GM06990 (cell line): ENCODE measurements at regions not wholly inside any gene's neighbourhood (a gene's known extent, or its start where the extent isn't known, plus 50 kb on each side); places are given as distances from the start of the nearest gene placed in this dataset.
"Not testable (repeated sequence)": the region's sequence is repeated elsewhere in the genome, so short reads cannot be mapped to it uniquely, and the experiment has no call there.

Experiments
- DNase-seq: peaks from one replicate; pipeline ENCODE4 v3.0.0-alpha.2; 2011; ENCODE audit not compliant: insufficient read length; ENCODE audit errors: extremely low read depth
- H3K27me3 ChIP-seq: replicated peaks from 2 replicates; pipeline ENCODE4 v1.6.0; 2011; ENCODE audit warnings: low read length; ENCODE audit not compliant: control insufficient read depth, insufficient read depth
- H3K36me3 ChIP-seq: 2 replicates; pipeline ENCODE4 v1.5.1; 2011; ENCODE audit warnings: low read length; ENCODE audit not compliant: control insufficient read depth, insufficient read depth
- H3K4me3 ChIP-seq: replicated peaks from 2 replicates; pipeline ENCODE4 v1.5.1; 2011; ENCODE audit warnings: low read depth, mild to moderate bottlenecking, control low read depth, low read length

DNA sequence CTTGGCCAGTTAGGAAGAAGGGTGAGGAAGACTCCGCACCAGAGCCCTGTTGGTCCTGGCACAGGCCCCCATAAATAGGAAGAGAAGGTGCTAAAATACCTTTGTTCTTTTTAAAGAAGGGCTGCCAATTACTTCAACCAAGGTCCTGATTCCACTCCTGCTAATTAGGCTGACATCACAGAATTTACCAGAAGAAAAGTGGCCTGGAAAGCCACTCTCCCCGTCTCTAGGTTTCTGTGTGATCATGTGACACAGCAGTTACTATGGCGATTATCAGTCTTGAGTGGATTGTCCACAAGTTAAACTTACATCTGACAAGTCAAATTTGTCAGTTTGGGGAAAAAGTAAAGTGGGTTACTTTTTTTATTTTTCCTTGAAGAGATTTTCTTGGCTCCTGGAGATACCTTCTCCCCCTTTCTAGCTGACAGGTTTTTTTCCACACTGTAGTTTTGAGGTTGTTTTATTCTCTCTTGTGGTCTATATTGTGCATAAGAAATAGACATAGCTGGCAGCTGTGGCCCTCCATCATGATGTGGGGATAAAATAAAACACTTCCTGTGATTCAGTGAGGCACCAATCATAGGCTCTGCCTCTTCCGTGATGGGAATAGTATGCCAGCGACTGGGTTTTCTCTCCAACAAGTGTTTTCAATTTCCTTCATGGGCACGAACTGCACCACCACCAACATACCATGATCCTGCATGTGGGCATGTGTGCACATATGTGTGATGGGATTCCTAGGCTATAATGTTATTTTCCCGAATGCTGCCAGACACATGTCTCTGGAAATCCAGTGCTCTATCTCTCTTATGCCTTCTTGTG, 181.9 kb downstream of the BCL2L11 start:
- H3K4me3 ChIP-seq, DNase-seq, H3K36me3 ChIP-seq, H3K27me3 ChIP-seq: not testable (repeated sequence)

DNA sequence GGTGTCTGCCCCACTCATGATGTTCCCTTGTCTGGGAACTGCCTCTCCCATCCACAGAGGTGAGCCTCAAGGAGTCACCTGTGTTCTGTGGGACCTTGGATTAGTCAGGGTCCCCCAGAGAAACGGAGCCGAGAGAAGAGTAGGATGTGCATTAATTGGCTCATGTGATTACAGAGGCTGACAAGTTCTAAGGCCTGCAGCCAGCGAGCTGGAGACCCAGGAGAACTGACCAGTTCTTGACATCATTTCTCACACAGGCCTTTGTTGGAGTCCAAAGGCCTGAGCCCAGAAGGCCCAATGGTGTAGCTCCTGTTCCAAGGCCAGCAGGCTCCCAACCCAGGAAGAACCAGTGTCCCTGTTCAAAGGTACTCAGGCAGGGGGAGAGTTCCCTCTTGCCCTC, 186.6 kb downstream of the BCL2L11 start:
- not testable (repeated sequence) for H3K4me3 ChIP-seq, DNase-seq, H3K27me3 ChIP-seq, H3K36me3 ChIP-seq

DNA sequence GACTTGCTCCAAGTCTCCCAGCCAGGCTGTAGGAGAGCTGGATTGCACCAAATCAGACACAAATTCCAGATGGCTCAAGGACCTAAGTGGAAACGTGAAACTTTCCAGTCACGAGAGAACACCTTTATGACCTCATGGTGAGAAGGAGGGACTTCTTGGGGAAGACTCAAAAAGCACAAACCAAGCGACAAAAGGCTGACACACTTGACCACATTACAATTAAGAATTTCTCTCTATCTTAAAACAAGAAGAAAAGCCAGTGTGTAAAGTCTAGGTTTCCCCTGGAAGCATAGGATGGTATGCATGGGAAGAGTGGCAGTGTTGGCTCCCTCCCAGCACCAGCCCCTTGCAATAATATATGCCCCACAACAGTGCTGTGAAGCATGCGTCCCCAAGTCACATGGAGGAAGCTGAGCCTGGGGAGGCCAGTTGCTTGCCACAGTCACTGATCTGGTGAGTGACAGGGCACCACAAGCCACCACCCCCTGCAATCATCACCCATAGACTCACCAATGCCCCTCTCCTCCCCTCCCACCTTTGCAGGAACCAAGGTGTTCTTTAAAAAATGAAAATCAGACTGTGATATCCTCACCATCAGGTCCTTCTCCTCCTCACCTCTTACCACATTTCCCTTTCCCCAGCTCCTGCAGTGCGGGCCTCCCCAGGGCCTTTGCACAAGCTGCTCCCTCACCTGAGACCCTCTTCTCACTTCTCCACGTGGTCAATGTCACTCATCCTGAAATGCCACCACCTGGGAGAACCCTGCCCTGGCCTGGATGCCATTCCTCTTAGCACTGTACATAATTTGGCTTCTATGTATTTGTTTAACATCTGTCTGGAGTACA, 188.7 kb downstream of the BCL2L11 start:
- H3K27me3 ChIP-seq, DNase-seq, H3K36me3 ChIP-seq, H3K4me3 ChIP-seq: not testable (repeated sequence)

DNA sequence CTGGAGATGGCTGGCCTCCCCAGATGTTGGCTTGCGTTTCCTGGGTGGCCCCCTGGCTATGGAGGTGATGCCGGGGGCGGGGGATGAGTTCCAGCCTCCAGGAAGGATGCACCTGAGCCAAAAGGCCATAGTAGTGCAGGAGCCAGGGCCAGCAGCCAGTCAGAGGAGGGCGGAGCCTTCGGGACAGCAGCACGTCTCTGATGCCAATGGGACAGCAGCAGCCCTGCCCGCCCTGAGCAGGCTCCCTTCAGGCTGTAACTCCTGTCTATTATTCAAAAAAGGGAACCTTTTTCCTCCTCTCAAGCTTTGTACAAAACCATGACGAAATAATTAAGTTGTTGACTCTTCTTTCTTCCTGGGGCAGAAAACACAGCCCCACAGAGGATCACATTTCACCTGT, 189.7 kb downstream of the BCL2L11 start:
- not testable (repeated sequence) for H3K36me3 ChIP-seq, H3K4me3 ChIP-seq, H3K27me3 ChIP-seq, DNase-seq

DNA sequence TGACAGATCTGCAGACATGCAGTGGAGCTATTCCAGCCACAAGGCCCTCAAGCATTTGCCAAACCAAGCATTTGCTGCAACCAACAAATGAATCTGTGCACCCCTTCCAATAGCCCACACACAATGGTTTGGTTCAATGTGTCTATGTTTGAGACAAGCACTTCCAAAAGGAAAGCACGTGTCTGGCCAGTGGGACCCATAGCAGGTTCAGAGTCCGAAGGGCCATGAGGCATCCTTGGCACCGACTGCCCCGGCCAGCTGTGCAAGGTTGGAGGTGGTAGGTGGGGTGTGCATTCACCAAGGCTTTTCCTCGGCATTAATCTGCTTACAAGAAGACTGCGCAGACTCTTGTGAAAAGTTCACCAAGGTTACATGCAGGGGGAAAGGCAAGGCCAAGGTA, 190.9 kb downstream of the BCL2L11 start:
- H3K36me3 ChIP-seq, DNase-seq, H3K4me3 ChIP-seq, H3K27me3 ChIP-seq: not testable (repeated sequence)

DNA sequence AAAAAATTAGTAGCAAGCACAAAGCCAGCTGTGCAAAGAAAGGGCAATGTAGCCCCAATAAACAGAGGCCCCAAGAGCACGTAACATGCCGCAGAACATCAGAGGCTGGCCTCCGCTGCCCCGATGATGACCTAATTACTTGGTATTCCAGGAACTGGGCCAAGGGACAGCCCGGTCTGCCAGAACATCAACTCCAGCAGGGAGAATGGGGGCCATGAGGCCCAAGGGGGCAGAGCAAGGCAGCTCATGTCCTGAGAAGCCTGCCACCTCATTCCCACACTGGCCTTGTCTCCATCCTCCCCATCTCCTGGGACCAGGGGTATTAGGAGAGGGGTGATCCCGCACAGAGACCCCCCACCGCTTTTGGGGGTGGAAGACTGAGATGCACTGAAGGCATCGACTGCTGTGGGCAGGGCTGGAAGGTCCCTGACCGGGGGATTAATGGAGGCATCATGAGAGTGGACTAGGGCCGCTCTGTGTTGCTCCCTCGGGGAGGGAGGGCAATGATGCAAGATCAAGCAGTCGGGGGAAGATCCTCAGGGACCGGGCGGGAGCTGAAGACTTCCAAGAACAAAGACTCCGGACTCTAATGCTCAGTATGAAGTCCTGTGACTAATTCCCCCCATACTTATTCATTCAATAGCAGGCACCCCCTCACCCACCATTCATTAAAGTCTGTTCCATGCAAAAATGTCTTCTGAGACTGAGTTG, 192.3 kb downstream of the BCL2L11 start:
- DNase-seq, H3K4me3 ChIP-seq, H3K27me3 ChIP-seq, H3K36me3 ChIP-seq: not testable (repeated sequence)

DNA sequence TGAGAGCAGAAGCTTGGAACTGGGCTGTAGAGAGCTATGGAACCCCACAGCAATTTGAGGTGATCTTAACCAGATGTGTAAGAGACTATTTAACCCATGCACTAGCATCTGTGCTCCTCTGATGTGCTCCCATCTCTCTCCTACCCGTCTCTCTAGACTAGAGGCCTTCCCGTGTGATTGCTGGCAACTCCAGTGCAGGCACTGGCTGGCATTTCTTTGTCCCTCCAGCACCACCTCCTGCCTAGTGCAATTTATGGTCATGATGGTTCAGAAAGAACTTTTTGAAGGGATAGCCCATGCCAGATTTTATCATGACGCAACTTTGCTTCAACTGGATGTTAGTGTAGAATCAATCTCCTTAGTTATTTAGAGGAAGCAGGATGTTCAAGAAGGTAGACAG, 193.0 kb downstream of the BCL2L11 start:
- H3K27me3 ChIP-seq, DNase-seq, H3K36me3 ChIP-seq, H3K4me3 ChIP-seq: not testable (repeated sequence)

DNA sequence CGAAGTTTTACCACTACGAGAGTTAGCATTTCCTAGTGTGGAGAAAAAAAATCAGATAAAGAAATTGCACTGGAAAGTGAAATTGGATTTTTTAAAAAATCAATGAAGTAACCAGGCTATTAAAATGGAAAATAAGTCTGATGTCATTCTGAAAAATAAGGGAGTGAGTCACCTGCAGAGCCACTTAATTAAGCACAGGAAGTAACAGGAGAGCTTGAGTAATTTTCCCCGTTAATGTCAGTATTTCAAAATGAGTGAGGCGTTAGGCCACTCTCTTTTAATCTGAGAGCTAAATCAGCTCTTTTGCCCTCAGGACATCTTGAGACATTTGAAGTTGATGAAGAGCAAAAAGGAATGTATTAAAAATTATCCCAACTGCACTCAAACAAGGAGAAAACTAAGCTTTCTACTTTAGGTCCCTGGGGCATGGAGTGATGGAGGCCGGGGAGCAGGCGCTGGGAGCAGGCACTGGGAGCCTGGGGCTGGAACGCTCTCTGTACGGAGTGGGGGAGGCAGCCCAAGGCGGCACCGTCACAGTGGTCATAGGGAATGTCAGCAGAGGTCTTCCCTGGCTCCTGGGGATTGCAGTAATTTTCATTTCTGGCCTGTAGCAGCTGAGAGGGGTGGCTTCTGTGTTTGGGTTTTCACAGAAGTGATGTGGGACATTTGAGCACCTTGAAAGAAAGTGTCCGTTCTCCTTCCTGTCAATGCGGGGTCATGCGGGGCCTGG, 194.6 kb downstream of the BCL2L11 start:
- not testable (repeated sequence) for DNase-seq, H3K4me3 ChIP-seq, H3K27me3 ChIP-seq, H3K36me3 ChIP-seq

DNA sequence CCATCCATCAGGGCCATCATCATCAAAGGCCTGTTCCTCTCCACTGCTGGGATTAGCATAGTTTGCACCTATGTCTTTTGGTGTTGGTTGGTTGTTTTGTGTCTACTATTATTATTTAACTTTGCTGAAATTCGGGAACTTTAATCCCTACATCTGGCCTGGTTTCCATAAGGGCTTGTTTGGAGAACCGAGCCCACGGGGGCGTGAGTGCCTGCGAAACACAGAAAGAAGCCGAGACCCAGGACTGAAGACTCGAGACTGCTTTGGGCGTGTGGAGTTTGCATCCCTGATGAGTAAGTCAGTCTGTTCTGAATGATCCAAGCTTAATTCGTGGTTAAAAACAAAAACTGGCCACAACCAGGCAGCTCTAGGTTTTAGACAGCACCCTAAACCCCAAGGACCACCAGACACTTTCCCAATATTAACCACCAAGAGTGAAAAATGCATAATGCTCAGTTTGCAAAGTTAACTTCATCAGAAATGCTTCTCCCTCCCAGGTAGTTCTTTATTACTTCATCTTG, 195.6 kb downstream of the BCL2L11 start:
- not testable (repeated sequence) for H3K36me3 ChIP-seq, H3K4me3 ChIP-seq, DNase-seq, H3K27me3 ChIP-seq

DNA sequence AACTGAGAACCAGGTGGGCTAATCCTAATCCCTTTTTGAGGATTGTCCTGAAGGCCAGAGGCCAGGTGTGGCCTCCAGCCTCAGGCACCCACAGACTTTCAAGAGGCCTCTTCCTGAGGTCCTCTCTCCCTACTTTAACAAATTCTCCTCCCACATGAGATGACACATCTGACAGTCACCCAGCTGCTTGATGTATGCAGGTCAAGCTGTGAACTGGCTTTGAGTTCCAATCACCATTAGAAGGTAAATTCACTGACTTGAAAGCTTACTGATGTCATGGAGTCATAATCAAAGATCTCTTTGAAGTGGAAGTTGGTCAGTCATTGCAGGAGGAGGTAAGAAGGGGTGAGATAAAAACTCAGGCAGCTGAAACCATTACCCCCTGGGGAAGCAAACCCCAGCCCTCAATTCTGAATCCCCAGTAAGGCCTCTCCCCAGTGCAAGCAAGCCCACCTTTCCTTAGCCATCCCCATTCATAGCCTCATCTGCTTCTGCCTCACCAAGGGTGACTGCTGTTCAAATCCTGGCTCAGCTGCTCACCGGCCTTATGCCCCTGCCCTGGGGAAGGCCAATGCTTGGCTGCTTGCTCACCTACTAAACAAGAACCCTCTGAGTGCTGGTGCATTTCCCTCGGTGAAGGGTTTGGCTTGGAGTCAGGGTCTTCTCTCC, 196.3 kb downstream of the BCL2L11 start:
- not testable (repeated sequence) for H3K27me3 ChIP-seq, DNase-seq, H3K36me3 ChIP-seq, H3K4me3 ChIP-seq

DNA sequence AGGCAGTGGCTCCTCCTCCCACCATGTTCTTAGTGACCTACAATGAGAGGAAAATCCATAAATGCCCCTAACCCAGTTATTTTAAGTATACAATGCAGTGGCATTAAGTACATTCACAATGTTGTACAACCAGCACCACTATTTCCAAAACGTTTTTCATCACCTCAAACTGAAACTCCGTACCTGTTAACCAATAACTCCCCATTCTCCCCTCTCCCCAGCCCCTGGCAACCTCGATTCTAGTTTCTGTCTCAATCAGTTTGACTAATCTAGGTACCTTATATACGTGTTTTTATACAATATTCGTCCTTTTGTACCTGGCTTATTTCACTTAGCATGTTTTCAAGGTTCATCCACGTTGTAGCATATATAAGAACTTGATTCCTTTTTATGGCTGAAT, 198.8 kb downstream of the BCL2L11 start:
- H3K36me3 ChIP-seq, DNase-seq, H3K27me3 ChIP-seq, H3K4me3 ChIP-seq: not testable (repeated sequence)

DNA sequence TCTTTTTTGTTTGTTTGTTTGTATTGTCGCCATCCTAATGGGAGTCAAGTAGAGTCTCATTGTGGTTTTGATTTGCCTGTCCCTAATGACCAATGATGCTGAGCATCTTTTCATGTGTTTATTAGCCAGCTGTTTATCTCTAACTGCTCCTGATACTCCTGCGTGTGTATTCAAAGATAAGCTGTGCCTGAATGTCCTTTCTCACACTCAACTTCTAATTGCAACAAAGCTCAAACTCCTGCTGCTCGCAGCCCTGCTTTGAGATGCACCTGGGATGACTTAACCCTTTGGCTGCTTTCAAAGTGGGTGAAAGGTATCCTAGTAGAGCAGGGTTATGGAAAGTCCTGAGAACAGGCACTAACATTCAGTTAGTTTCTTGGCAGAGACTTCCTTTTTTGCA, 199.6 kb downstream of the BCL2L11 start:
- DNase-seq, H3K36me3 ChIP-seq, H3K4me3 ChIP-seq, H3K27me3 ChIP-seq: not testable (repeated sequence)

DNA sequence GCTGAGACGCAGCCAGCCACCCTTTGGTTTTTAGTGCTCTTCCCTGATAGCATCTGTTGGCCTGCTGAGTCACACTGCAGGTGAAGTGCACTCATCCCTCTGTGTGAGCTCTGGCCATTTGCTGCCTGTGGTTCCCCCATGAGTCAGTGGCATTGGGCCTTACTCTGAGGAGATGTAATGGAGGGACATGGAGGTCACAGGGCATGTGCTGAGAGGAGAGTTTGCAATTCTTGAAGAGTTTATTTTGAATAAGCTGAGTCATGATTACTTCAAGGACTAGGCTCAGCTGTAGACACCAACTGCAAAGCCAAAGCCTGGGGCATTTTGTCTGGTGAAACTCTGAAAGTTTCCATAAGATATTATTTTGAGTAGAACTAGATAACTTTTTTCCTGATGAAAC, 200.3 kb downstream of the BCL2L11 start:
- not testable (repeated sequence) for H3K27me3 ChIP-seq, H3K4me3 ChIP-seq, DNase-seq, H3K36me3 ChIP-seq
